Neuronal stem cell (in vitro differentiated cells): ENCODE measurements at regions not wholly inside any gene's neighbourhood (a gene's known extent, or its start where the extent isn't known, plus 50 kb on each side); places are given as distances from the start of the nearest gene placed in this dataset.

Experiments
- DNase-seq: peaks from one replicate; pipeline ENCODE4 v3.0.0-alpha.2; 2013; ENCODE audit warnings: low spot score
- H2AFZ ChIP-seq: one replicate; pipeline ENCODE4 v1.6.1; 2013; ENCODE audit warnings: mild to moderate bottlenecking, low read length, inconsistent platforms
- H2AK5ac ChIP-seq: 2 replicates; pipeline ENCODE4 v1.6.1; 2013; ENCODE audit warnings: low read depth, mild to moderate bottlenecking, inconsistent platforms, low read length, moderate library complexity, mixed read lengths
- H2BK120ac ChIP-seq: 2 replicates; pipeline ENCODE4 v1.6.1; 2013; ENCODE audit warnings: low read depth, mild to moderate bottlenecking, inconsistent platforms, low read length, moderate library complexity, mixed read lengths
- H2BK12ac ChIP-seq: one replicate; pipeline ENCODE4 v1.6.1; 2013; ENCODE audit warnings: low read length, inconsistent platforms
- H2BK15ac ChIP-seq: 2 replicates; pipeline ENCODE4 v1.6.1; 2013; ENCODE audit warnings: mild to moderate bottlenecking, low read length, inconsistent platforms, mixed read lengths
- H2BK5ac ChIP-seq: one replicate; pipeline ENCODE4 v1.6.1; 2013; ENCODE audit warnings: inconsistent platforms, mild to moderate bottlenecking, low read length, moderate library complexity
- H3K14ac ChIP-seq: one replicate; pipeline ENCODE4 v1.6.1; 2013; ENCODE audit warnings: low read length, inconsistent platforms
- H3K18ac ChIP-seq: 2 replicates; pipeline ENCODE4 v1.6.1; 2013; ENCODE audit warnings: low read length, inconsistent platforms
- H3K23ac ChIP-seq: 2 replicates; pipeline ENCODE4 v1.6.1; 2013; ENCODE audit warnings: low read depth, mild to moderate bottlenecking, mixed read lengths, low read length, inconsistent platforms; ENCODE audit not compliant: poor library complexity
- H3K27ac ChIP-seq: replicated peaks from 3 replicates; pipeline ENCODE4 v1.5.1; 2013; ENCODE audit warnings: low read length, inconsistent platforms
- H3K27me3 ChIP-seq, 3 experiments: 2 replicates each; pipeline ENCODE4 v1.6.1; 2013; ENCODE audit warnings: low read length in 3 of 3, mild to moderate bottlenecking in 2 of 3, inconsistent platforms in 1 of 3, low read depth in 1 of 3, mixed read lengths in 1 of 3, moderate library complexity in 1 of 3; ENCODE audit not compliant: control insufficient read depth in 3 of 3, insufficient read depth in 3 of 3
- H3K36me3 ChIP-seq, 2 donors: replicated peaks in 1 of 2; 2 replicates each; pipeline ENCODE4 v1.6.1; 2013; ENCODE audit warnings: low read length in 2 of 2; ENCODE audit not compliant: control insufficient read depth in 2 of 2, insufficient read depth in 2 of 2
- H3K4ac ChIP-seq: 2 replicates; pipeline ENCODE4 v1.6.1; 2013; ENCODE audit warnings: inconsistent platforms, mild to moderate bottlenecking, low read length, moderate library complexity
- H3K4me1 ChIP-seq, 2 donors: 1 replicate in 1 of 2; 2 replicates in 1 of 2; pipeline ENCODE4 v1.6.1; 2013; ENCODE audit warnings: low read length in 2 of 2, low read depth in 1 of 2; ENCODE audit not compliant: control insufficient read depth in 2 of 2, insufficient read depth in 1 of 2
- H3K4me2 ChIP-seq: one replicate; pipeline ENCODE4 v1.6.1; 2013; ENCODE audit warnings: mild to moderate bottlenecking, low read length, inconsistent platforms; ENCODE audit not compliant: insufficient read depth, poor library complexity, severe bottlenecking
- H3K4me3 ChIP-seq, 2 donors: 2 replicates each; pipeline ENCODE4 v1.5.1; 2013; ENCODE audit warnings: low read length in 2 of 2, mild to moderate bottlenecking in 2 of 2, inconsistent platforms in 1 of 2, moderate library complexity in 1 of 2
- H3K79me1 ChIP-seq: one replicate; pipeline ENCODE4 v1.6.1; 2013; ENCODE audit warnings: low read depth, mild to moderate bottlenecking, inconsistent platforms, low read length, moderate library complexity
- H3K9ac ChIP-seq: one replicate; pipeline ENCODE4 v1.6.1; 2013; ENCODE audit warnings: mild to moderate bottlenecking, low read depth, low read length, inconsistent platforms; ENCODE audit not compliant: poor library complexity
- H3K9me3 ChIP-seq, 2 donors: replicated peaks in 1 of 2; 2 replicates each; pipeline versions ENCODE3 to v1.6.1; 2013; ENCODE audit warnings: low read length in 2 of 2, mild to moderate bottlenecking in 2 of 2, inconsistent platforms in 1 of 2, low read depth in 1 of 2, mixed read lengths in 1 of 2, moderate library complexity in 1 of 2; ENCODE audit not compliant: control insufficient read depth in 2 of 2, insufficient read depth in 1 of 2
- H4K8ac ChIP-seq: one replicate; pipeline ENCODE4 v1.6.1; 2013; ENCODE audit warnings: low read depth, mild to moderate bottlenecking, inconsistent platforms, low read length, moderate library complexity
- H4K91ac ChIP-seq: one replicate; pipeline ENCODE4 v1.6.1; 2013; ENCODE audit warnings: low read length, low read depth, mild to moderate bottlenecking, inconsistent platforms; ENCODE audit not compliant: poor library complexity
- WGBS, 2 donors: extraction: QIAGEN DNeasy Blood & Tissue Kit; methylation state at CpG; one replicate each; pipeline ENCODE4 v1.1.7; 2013; ENCODE audit warnings: missing lambda C conversion rate in 2 of 2, mixed read lengths in 1 of 2; ENCODE audit not compliant: insufficient read length in 2 of 2, insufficient replicate concordance in 1 of 2; ENCODE audit errors: extremely low coverage in 2 of 2; 5-methylcytosine and 5-hydroxymethylcytosine counted together

GRCh38 chr13:61149331-61149730 lies 266.3 kb downstream of the PCDH20 start:
- H3K9ac ChIP-seq, result no peak overlapping the region
- H3K23ac ChIP-seq, result no peak overlapping the region
- H3K27me3 ChIP-seq, result no peaks in the 10 kb centered on the region
- no peaks in the 10 kb centered on the region for H3K36me3 ChIP-seq
- no peak overlapping the region for H3K18ac ChIP-seq
- H3K79me1 ChIP-seq, result no peaks in the 10 kb centered on the region
- H2BK15ac ChIP-seq, result no peak overlapping the region
- no peak overlapping the region for H2BK12ac ChIP-seq
- H3K27ac ChIP-seq, result peak overlapping the region; percentile 65
- H4K8ac ChIP-seq, result no peak overlapping the region
- no peak overlapping the region for H2AK5ac ChIP-seq
- no peak overlapping the region for H3K4me3 ChIP-seq
- H2BK120ac ChIP-seq, result no peak overlapping the region
- DNase-seq, result peak; percentile 31
- H3K4me1 ChIP-seq, result peaks cover 4 to 7% of the 10 kb centered on the region in 2 donors
- peak overlapping the region; percentile 18 for H3K4me2 ChIP-seq
- H4K91ac ChIP-seq, result no peak overlapping the region
- H3K9me3 ChIP-seq, result peaks cover 5 to 8% of the 10 kb centered on the region in 2 donors
- no peak overlapping the region for H2BK5ac ChIP-seq
- no peak overlapping the region for H3K4ac ChIP-seq
- H3K14ac ChIP-seq, result no peak overlapping the region
- no peak overlapping the region for H2AFZ ChIP-seq

DNA sequence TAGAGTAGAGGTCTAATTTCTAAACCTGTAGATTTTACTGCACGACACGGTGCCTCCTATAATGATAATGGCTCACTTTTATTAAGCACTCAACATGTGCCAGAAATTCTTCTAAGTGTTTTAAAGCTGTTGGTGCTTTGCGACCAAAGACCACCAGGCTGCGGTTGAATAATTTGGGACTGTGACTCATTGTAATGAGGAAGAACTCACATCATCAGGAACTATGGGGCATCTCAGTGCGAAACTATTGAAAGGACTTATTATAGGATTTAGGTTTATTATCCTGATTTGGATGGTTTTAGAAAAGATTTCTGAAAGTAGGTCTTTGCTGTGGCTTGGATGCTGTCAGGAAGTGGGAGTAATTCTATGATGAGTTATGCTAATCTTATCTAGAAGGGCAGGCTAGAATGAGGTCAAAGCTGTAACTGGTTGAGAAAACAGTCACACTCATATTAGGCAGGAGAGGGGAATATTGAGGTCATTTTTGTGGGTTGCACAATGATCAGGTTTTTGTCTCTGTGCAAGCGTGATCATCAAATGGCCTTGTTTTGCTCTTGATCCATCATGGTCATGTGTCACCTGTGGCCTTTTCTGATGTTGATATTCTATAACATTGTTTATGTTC lies 266.8 kb downstream of the PCDH20 start:
- Histone ChIP-seq H3K4me2 (peak overlapping the region; percentile 18), H3K14ac (no peak overlapping the region), H3K9me3 (peaks cover 5 to 8% of the 10 kb centered on the region in 2 donors), H3K4me3 (no peak overlapping the region), H2BK15ac (no peak overlapping the region), H3K27me3 (no peaks in the 10 kb centered on the region), H3K4ac (no peak overlapping the region), H2BK5ac (no peak overlapping the region), H3K23ac (no peak overlapping the region), H2BK12ac (no peak overlapping the region), H2BK120ac (no peak overlapping the region), H3K79me1 (no peaks in the 10 kb centered on the region), H3K18ac (no peak overlapping the region), H4K91ac (no peak overlapping the region), H4K8ac (no peak overlapping the region), H3K36me3 (no peaks in the 10 kb centered on the region), H3K9ac (no peak overlapping the region), H3K27ac (peak overlapping the region; percentile 65), H2AK5ac (no peak overlapping the region), H3K4me1 (peaks cover 4 to 7% of the 10 kb centered on the region in 2 donors), H2AFZ (no peak overlapping the region)
- WGBS, 2 donors, result no CpG with 5 or more reads among the region's 6 CpGs
- DNase-seq, result no peak

DNA sequence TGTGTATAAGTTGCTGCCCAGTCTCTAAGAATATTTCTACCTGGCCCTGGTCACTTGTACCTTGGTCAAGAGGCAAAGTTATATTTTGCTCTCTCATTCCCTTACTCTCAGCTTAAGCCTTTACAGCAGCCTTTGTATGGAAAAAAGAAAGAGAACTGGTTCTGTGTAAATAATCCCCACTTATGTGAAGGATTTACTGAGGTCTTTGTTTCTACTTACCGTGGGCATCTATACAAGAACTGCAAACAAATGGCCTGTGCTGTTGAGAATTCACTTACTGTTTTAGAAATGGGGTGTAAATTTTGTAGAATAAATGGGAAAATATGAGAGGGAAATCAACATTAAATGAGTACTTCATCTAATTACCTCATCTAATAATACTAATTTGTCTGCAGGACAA lies 267.4 kb downstream of the PCDH20 start:
- H2BK12ac ChIP-seq, result no peak overlapping the region
- H2AFZ ChIP-seq, result no peak overlapping the region
- no peak overlapping the region for H3K4me3 ChIP-seq
- no peak overlapping the region for H4K8ac ChIP-seq
- H2BK5ac ChIP-seq, result no peak overlapping the region
- H3K4ac ChIP-seq, result no peak overlapping the region
- H3K79me1 ChIP-seq, result no peaks in the 10 kb centered on the region
- peaks cover 5 to 8% of the 10 kb centered on the region in 2 donors for H3K9me3 ChIP-seq
- peaks cover 4 to 7% of the 10 kb centered on the region in 2 donors for H3K4me1 ChIP-seq
- H3K27me3 ChIP-seq, result no peaks in the 10 kb centered on the region
- no peak overlapping the region for H2BK120ac ChIP-seq
- H3K23ac ChIP-seq, result no peak overlapping the region
- H2AK5ac ChIP-seq, result no peak overlapping the region
- no peak overlapping the region for H4K91ac ChIP-seq
- no CpG with 5 or more reads among the region's 1 CpG for WGBS, 2 donors
- no peaks in the 10 kb centered on the region for H3K36me3 ChIP-seq
- H3K14ac ChIP-seq, result no peak overlapping the region
- no peak overlapping the region for H3K4me2 ChIP-seq
- DNase-seq, result peak; percentile 17
- no peak overlapping the region for H3K27ac ChIP-seq
- H3K9ac ChIP-seq, result no peak overlapping the region
- H2BK15ac ChIP-seq, result no peak overlapping the region
- no peak overlapping the region for H3K18ac ChIP-seq

DNA sequence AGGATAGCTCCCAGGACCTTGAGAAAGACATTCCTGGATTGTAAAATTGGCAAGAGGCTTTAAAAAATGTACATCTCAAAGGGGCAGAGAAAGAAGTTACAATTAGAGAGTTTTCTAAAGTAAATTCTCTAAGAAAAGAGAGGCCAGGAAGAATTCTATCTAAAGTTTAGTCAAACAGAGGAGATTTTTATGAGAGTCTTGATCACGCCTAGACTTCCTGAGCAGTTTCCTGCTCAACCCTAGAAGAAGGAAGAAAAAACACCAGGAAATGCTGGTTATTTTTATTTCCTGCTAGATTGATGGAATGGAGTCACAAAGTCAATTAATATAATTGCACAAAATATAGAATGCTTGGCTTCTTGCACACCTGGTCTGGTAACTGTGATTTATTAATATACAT lies 269.1 kb downstream of the PCDH20 start:
- Histone ChIP-seq H4K91ac (no peak overlapping the region), H4K8ac (no peak overlapping the region), H3K4ac (no peak overlapping the region), H2AFZ (no peak overlapping the region), H3K4me2 (no peak overlapping the region), H3K18ac (no peak overlapping the region), H3K27me3 (no peaks in the 10 kb centered on the region), H3K14ac (no peak overlapping the region), H3K9me3 (peaks cover 2 to 8% of the 10 kb centered on the region in 2 donors), H3K79me1 (no peaks in the 10 kb centered on the region), H2BK5ac (no peak overlapping the region), H2AK5ac (no peak overlapping the region), H2BK12ac (no peak overlapping the region), H3K36me3 (no peaks in the 10 kb centered on the region), H3K4me1 (peaks cover 4 to 7% of the 10 kb centered on the region in 2 donors), H2BK15ac (no peak overlapping the region), H2BK120ac (no peak overlapping the region), H3K23ac (no peak overlapping the region), H3K27ac (no peak overlapping the region), H3K4me3 (no peak overlapping the region), H3K9ac (no peak overlapping the region)
- no peak for DNase-seq
- no CpG with 5 or more reads among the region's 1 CpG for WGBS, 2 donors
